ENCODE measurements at regions not wholly inside any gene's neighbourhood (a gene's known extent, or its start where the extent isn't known, plus 50 kb on each side); places are given as distances from the start of the nearest gene placed in this dataset.

DNA sequence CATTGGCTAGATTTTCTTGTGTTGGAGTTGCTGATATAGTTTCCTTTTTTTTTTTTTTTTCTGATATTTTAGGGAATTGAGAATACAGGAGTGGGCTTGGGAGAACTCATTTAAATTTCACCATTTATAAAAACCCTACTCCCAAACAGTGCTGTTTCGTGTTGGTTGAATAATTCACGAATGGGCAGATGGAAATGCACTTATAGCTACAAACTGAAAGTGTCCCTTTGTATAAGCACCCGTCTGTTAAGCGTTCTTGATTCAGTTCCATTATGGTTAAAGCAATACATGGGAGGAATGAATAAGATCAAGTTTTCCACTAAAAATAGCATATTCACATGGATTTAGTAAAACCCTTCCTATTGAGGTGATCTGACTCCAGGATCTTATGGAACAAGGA lies 122.2 kb upstream of the ARG1 start:
- TF ChIP-seq IRF2 (CRISPR knock-in tag; IDR thresholded peaks at IDR 0.05; ENCODE audit: borderline replicate concordance, low read depth) = no peak
- no peaks in the 10 kb centered on the region for H3K36me3 Mint-ChIP-seq
- DNase-seq (ENCODE audit: low spot score) (no peak), ATAC-seq (no peak)
- ChIA-PET POLR2A (no interaction called here), CTCF (interaction anchor here (1.8 kb wide), 1 partner anchor 10 kb away, joined by 5 read pairs; no protein-coding TSS in a partner anchor)
- H3K4me1 Mint-ChIP-seq = peaks cover 3% of the 10 kb centered on the region; the same call in 1 of the 2 replicates
- peaks cover 10% of the 10 kb centered on the region; the same call in 1 of the 2 replicates for H3K9me3 Mint-ChIP-seq
- H3K27ac Mint-ChIP-seq = no peak overlapping the region
- no peak overlapping the region for H3K4me3 Mint-ChIP-seq
- H3K27me3 Mint-ChIP-seq (ENCODE audit: low read depth) = peaks cover 3% of the 10 kb centered on the region; the same call in 1 of the 2 replicates

DNA sequence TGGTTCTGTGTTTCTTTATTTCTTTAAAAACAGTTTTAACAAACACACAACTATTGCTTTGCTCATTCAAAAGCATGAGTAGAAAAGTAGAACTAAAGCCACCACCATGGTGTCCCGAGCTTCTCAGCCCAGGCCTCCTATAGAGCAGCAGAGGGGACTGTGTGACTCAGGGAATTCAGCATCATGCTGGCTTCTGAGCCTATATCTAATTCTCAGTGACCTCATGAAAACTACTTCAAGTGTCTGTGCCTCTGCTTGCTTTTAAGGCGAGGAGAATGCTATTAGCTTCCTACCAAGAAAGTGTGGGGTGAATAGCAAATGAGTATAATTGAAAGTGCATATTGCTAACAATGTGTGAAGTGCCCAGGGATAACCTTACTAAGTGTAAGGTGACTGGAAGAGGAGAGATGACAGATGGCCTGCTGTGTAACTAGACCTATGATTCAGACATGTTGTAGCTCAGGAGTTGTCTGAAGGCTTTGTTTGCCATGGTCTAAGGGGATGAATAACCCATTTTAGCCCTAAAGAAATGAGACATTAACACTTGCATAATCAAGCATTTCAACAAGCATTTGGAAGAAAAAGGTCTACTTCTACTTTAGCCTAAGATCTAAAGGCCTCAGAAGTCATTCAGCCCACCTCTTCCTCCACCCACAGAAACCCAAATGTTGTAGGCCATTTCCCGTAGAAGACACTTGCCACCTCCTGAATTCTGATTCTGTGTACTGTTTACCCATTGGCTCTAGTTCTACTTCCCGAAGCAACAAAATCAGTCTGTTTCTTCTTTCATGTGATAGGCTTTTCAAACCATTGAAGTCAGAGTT lies 121.5 kb upstream of the ARG1 start:
- Mint-ChIP-seq H3K36me3 (no peaks in the 10 kb centered on the region), H3K27me3 (ENCODE audit: low read depth) (peaks cover 6% of the 10 kb centered on the region), H3K4me1 (peaks cover 6% of the 10 kb centered on the region; the same call in 1 of the 2 replicates), H3K27ac (no peak overlapping the region), H3K9me3 (peaks cover 10% of the 10 kb centered on the region; the same call in 1 of the 2 replicates), H3K4me3 (no peak overlapping the region)
- ChIA-PET CTCF (interaction anchor here (0.5 to 1.8 kb wide), 2 partner anchors 9 to 34 kb away, joined by 3 to 5 read pairs; no protein-coding TSS in a partner anchor), POLR2A (interaction anchor here (0.6 kb wide), 1 partner anchor 155 kb away, joined by 3 read pairs; no protein-coding TSS in a partner anchor)
- DNase-seq (ENCODE audit: low spot score) = no peak
- ATAC-seq = no peak
- TF ChIP-seq, protein P1, sequence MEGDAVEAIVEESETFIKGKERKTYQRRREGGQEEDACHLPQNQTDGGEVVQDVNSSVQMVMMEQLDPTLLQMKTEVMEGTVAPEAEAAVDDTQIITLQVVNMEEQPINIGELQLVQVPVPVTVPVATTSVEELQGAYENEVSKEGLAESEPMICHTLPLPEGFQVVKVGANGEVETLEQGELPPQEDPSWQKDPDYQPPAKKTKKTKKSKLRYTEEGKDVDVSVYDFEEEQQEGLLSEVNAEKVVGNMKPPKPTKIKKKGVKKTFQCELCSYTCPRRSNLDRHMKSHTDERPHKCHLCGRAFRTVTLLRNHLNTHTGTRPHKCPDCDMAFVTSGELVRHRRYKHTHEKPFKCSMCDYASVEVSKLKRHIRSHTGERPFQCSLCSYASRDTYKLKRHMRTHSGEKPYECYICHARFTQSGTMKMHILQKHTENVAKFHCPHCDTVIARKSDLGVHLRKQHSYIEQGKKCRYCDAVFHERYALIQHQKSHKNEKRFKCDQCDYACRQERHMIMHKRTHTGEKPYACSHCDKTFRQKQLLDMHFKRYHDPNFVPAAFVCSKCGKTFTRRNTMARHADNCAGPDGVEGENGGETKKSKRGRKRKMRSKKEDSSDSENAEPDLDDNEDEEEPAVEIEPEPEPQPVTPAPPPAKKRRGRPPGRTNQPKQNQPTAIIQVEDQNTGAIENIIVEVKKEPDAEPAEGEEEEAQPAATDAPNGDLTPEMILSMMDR (IDR thresholded peaks at IDR 0.05) = no peak
- TF ChIP-seq ZNF671 (CRISPR knock-in tag; IDR thresholded peaks at IDR 0.05) (no peak), SMAD4 (CRISPR knock-in tag; IDR thresholded peaks at IDR 0.05) (no peak), FOXJ3 (CRISPR knock-in tag; IDR thresholded peaks at IDR 0.05; ENCODE audit: borderline replicate concordance) (no peak), GABPB1 (CRISPR knock-in tag; IDR thresholded peaks at IDR 0.05) (no peak), NFYB (CRISPR knock-in tag; conservative IDR thresholded peaks at IDR 0.05; ENCODE audit: low read depth) (no peak), ELF4 (CRISPR knock-in tag; IDR thresholded peaks at IDR 0.05; ENCODE audit: low read depth) (no peak)
- TF ChIP-seq, protein P2, sequence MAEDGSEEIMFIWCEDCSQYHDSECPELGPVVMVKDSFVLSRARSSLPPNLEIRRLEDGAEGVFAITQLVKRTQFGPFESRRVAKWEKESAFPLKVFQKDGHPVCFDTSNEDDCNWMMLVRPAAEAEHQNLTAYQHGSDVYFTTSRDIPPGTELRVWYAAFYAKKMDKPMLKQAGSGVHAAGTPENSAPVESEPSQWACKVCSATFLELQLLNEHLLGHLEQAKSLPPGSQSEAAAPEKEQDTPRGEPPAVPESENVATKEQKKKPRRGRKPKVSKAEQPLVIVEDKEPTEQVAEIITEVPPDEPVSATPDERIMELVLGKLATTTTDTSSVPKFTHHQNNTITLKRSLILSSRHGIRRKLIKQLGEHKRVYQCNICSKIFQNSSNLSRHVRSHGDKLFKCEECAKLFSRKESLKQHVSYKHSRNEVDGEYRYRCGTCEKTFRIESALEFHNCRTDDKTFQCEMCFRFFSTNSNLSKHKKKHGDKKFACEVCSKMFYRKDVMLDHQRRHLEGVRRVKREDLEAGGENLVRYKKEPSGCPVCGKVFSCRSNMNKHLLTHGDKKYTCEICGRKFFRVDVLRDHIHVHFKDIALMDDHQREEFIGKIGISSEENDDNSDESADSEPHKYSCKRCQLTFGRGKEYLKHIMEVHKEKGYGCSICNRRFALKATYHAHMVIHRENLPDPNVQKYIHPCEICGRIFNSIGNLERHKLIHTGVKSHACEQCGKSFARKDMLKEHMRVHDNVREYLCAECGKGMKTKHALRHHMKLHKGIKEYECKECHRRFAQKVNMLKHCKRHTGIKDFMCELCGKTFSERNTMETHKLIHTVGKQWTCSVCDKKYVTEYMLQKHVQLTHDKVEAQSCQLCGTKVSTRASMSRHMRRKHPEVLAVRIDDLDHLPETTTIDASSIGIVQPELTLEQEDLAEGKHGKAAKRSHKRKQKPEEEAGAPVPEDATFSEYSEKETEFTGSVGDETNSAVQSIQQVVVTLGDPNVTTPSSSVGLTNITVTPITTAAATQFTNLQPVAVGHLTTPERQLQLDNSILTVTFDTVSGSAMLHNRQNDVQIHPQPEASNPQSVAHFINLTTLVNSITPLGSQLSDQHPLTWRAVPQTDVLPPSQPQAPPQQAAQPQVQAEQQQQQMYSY (CRISPR knock-in tag; IDR thresholded peaks at IDR 0.05) = no peak
- TF ChIP-seq, protein P3, sequence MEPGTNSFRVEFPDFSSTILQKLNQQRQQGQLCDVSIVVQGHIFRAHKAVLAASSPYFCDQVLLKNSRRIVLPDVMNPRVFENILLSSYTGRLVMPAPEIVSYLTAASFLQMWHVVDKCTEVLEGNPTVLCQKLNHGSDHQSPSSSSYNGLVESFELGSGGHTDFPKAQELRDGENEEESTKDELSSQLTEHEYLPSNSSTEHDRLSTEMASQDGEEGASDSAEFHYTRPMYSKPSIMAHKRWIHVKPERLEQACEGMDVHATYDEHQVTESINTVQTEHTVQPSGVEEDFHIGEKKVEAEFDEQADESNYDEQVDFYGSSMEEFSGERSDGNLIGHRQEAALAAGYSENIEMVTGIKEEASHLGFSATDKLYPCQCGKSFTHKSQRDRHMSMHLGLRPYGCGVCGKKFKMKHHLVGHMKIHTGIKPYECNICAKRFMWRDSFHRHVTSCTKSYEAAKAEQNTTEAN (CRISPR knock-in tag; IDR thresholded peaks at IDR 0.05) = no peak

DNA sequence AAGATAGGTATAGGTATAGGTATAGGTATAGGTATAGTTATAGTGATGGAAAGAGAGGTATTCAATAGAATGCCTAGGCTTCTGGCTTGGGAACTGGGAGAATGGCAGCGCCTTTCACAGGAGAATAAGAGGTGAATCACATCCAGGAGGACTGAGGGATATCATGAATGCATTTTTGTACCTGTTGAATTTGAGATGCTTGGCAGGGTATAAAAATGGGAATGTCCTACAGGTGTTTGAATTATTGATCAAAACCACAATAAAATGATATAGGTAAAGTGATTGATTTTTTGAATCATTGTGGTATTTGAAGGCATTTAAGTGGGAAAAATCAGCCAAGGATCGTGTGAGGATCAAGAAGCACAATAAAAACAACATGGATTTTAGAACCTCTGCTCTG lies 119.2 kb upstream of the ARG1 start:
- Mint-ChIP-seq H3K36me3 (no peaks in the 10 kb centered on the region), H3K27me3 (ENCODE audit: low read depth) (peaks cover 6% of the 10 kb centered on the region), H3K4me1 (peaks cover 6% of the 10 kb centered on the region; the same call in 1 of the 2 replicates), H3K4me3 (no peak overlapping the region), H3K9me3 (peaks cover 10% of the 10 kb centered on the region; the same call in 1 of the 2 replicates), H3K27ac (no peak overlapping the region)
- POLR2A ChIA-PET = no interaction called here
- CTCF ChIA-PET = no interaction called here
- no peak for ATAC-seq
- DNase-seq (ENCODE audit: low spot score) = no peak
- TF ChIP-seq, protein P4, sequence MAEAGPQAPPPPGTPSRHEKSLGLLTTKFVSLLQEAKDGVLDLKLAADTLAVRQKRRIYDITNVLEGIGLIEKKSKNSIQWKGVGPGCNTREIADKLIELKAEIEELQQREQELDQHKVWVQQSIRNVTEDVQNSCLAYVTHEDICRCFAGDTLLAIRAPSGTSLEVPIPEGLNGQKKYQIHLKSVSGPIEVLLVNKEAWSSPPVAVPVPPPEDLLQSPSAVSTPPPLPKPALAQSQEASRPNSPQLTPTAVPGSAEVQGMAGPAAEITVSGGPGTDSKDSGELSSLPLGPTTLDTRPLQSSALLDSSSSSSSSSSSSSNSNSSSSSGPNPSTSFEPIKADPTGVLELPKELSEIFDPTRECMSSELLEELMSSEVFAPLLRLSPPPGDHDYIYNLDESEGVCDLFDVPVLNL (CRISPR knock-in tag; IDR thresholded peaks at IDR 0.05; ENCODE audit: borderline replicate concordance, low read depth) = no peak
- TF ChIP-seq OVOL2 (CRISPR knock-in tag; IDR thresholded peaks at IDR 0.05; ENCODE audit: borderline replicate concordance) (no peak), MYBL2 (CRISPR knock-in tag; IDR thresholded peaks at IDR 0.05) (no peak)
- TF ChIP-seq, protein P5, sequence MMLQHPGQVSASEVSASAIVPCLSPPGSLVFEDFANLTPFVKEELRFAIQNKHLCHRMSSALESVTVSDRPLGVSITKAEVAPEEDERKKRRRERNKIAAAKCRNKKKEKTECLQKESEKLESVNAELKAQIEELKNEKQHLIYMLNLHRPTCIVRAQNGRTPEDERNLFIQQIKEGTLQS (CRISPR knock-in tag; conservative IDR thresholded peaks at IDR 0.05) = no peak
- TF ChIP-seq, protein P1 (IDR thresholded peaks at IDR 0.05) = no peak
- TF ChIP-seq, protein P6, sequence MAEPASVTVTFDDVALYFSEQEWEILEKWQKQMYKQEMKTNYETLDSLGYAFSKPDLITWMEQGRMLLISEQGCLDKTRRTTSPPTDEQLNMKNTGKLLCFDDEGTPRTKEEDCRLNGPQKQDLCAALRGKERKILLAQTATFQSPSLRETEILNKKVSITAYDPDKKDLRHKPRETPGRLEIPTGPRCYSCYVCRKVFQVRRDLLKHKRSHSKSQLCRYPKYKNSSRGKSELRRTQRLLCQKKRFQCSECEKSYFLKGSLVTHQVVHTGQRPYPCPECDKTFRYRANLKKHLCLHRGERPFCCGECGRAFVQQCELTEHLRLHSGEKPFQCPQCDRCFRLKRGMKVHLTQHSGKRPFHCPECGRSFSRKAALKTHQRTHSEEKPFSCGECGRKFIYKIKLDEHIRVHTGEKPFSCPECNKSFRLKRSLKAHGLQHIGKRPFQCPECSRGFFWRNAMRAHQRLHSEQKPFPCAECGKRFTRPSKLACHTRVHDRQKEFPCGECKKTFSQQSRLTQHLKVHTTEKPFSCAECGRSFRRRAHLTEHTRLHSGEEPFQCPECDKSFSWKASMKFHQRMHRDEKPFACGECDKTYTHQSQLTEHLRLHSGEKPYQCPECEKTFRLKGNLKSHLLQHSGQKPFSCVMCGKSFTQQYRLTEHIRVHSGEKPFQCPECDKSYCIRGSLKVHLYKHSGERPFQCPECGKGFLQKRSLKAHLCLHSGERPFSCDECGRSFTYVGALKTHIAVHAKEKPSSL (CRISPR knock-in tag; conservative IDR thresholded peaks at IDR 0.05) = no peak
